H9 (cell line): ENCODE measurements at regions not wholly inside any gene's neighbourhood (a gene's known extent, or its start where the extent isn't known, plus 50 kb on each side); places are given as distances from the start of the nearest gene placed in this dataset.

Experiments
- DNase-seq: peaks from one replicate; pipeline ENCODE4 v3.0.0-alpha.2; 2017
- H2AFZ ChIP-seq: one replicate; pipeline ENCODE4 v1.6.1; 2013; ENCODE audit warnings: mild to moderate bottlenecking, low read length, control low read depth, moderate library complexity
- H2AK5ac ChIP-seq: 2 replicates; pipeline ENCODE4 v1.6.1; 2013; ENCODE audit warnings: low read length, control low read depth, mixed read lengths; ENCODE audit not compliant: insufficient read length
- H2BK120ac ChIP-seq: one replicate; pipeline ENCODE4 v1.6.1; 2013; ENCODE audit warnings: low read depth, mild to moderate bottlenecking, low read length, control low read depth, inconsistent platforms; ENCODE audit not compliant: poor library complexity, severe bottlenecking
- H2BK12ac ChIP-seq: 2 replicates; pipeline ENCODE4 v1.6.1; 2013; ENCODE audit warnings: low read length, control low read depth, mixed read lengths, low read depth; ENCODE audit not compliant: insufficient read length
- H2BK15ac ChIP-seq: 2 replicates; pipeline ENCODE4 v1.6.1; 2013; ENCODE audit warnings: low read depth, low read length, control low read depth
- H2BK20ac ChIP-seq: one replicate; pipeline ENCODE4 v1.6.1; 2013; ENCODE audit warnings: low read depth, mild to moderate bottlenecking, low read length, control low read depth, inconsistent platforms; ENCODE audit not compliant: poor library complexity, severe bottlenecking
- H2BK5ac ChIP-seq: 2 replicates; pipeline ENCODE4 v1.6.1; 2013; ENCODE audit warnings: low read length, control low read depth, mixed read lengths; ENCODE audit not compliant: insufficient read length
- H3K14ac ChIP-seq: 2 replicates; pipeline ENCODE4 v1.6.1; 2013; ENCODE audit warnings: low read length, control low read depth; ENCODE audit not compliant: insufficient read depth
- H3K18ac ChIP-seq: 2 replicates; pipeline ENCODE4 v1.6.1; 2013; ENCODE audit warnings: low read depth, mild to moderate bottlenecking, mixed read lengths, low read length, control low read depth; ENCODE audit not compliant: insufficient read length
- H3K23ac ChIP-seq: 2 replicates; pipeline ENCODE4 v1.6.1; 2013; ENCODE audit warnings: low read length, control low read depth, mixed read lengths, low read depth; ENCODE audit not compliant: insufficient read length
- H3K23me2 ChIP-seq: 2 replicates; pipeline ENCODE4 v1.6.1; 2013; ENCODE audit warnings: low read depth, mild to moderate bottlenecking, mixed read lengths, low read length, control low read depth; ENCODE audit not compliant: insufficient read length, poor library complexity, severe bottlenecking
- H3K27ac ChIP-seq: 2 replicates; pipeline ENCODE4 v1.5.1; 2013; ENCODE audit warnings: low read length, control low read depth, mixed read lengths, low read depth; ENCODE audit not compliant: insufficient read length
- H3K27me3 ChIP-seq: 2 replicates; pipeline ENCODE4 v1.6.1; 2013; ENCODE audit warnings: low read length, control low read depth, inconsistent platforms; ENCODE audit not compliant: insufficient read depth
- H3K4ac ChIP-seq: 2 replicates; pipeline ENCODE4 v1.6.1; 2013; ENCODE audit warnings: low read depth, mild to moderate bottlenecking, control low read depth, inconsistent platforms, low read length, moderate library complexity
- H3K4me1 ChIP-seq: 2 replicates; pipeline ENCODE4 v1.6.1; 2013; ENCODE audit warnings: low read length, control low read depth, inconsistent platforms; ENCODE audit not compliant: insufficient read depth
- H3K4me2 ChIP-seq: 2 replicates; pipeline ENCODE4 v1.6.1; 2013; ENCODE audit warnings: low read length, control low read depth, mixed read lengths; ENCODE audit not compliant: insufficient read length, insufficient read depth
- H3K56ac ChIP-seq: 2 replicates; pipeline ENCODE4 v1.6.1; 2013; ENCODE audit warnings: low read depth, mild to moderate bottlenecking, mixed read lengths, low read length, control low read depth; ENCODE audit not compliant: insufficient read length
- H3K79me1 ChIP-seq: 2 replicates; pipeline ENCODE4 v1.6.1; 2013; ENCODE audit warnings: low read depth, mild to moderate bottlenecking, moderate library complexity, low read length, control low read depth, inconsistent platforms; ENCODE audit not compliant: insufficient read depth, poor library complexity, severe bottlenecking
- H3K79me2 ChIP-seq: 2 replicates; pipeline ENCODE4 v1.6.1; 2013; ENCODE audit warnings: low read length, control low read depth, inconsistent platforms; ENCODE audit not compliant: insufficient read depth
- H3K9ac ChIP-seq: 2 replicates; pipeline ENCODE4 v1.6.1; 2013; ENCODE audit warnings: low read length, control low read depth, mixed read lengths; ENCODE audit not compliant: insufficient read length; ENCODE audit errors: extremely low read depth
- H3K9me3 ChIP-seq: one replicate; pipeline ENCODE4 v1.6.1; 2013; ENCODE audit warnings: low read depth, low read length, inconsistent platforms; ENCODE audit not compliant: control insufficient read depth
- H3T11ph ChIP-seq: one replicate; pipeline ENCODE4 v1.6.1; 2013; ENCODE audit warnings: mild to moderate bottlenecking, low read length, control low read depth, inconsistent platforms
- H4K20me1 ChIP-seq: one replicate; pipeline ENCODE4 v1.6.1; 2013; ENCODE audit not compliant: control insufficient read depth, insufficient read length, insufficient read depth
- H4K5ac ChIP-seq: 2 replicates; pipeline ENCODE4 v1.6.1; 2013; ENCODE audit warnings: low read depth, mild to moderate bottlenecking, mixed read lengths, low read length, control low read depth; ENCODE audit not compliant: insufficient read length
- H4K8ac ChIP-seq: replicated peaks from 2 replicates; pipeline ENCODE4 v1.6.1; 2013; ENCODE audit warnings: low read length, control low read depth, mixed read lengths, low read depth; ENCODE audit not compliant: insufficient read length
- H4K91ac ChIP-seq: 2 replicates; pipeline ENCODE4 v1.6.1; 2013; ENCODE audit warnings: low read depth, mild to moderate bottlenecking, moderate library complexity, mixed read lengths, low read length, control low read depth; ENCODE audit not compliant: insufficient read length
- H3K27ac Mint-ChIP-seq, 3 experiments: 2 replicates in 2 of 3; 3 replicates in 1 of 3; pipeline ENCODE4 v1.8.0; 2020 to 2021; ENCODE audit warnings: mixed read lengths in 3 of 3, mild to moderate bottlenecking in 1 of 3, moderate library complexity in 1 of 3
- H3K27me3 Mint-ChIP-seq: 2 replicates; pipeline ENCODE4 v1.8.0; 2021; ENCODE audit warnings: low read depth, mild to moderate bottlenecking, moderate library complexity, mixed read lengths
- H3K36me3 Mint-ChIP-seq, 3 experiments: 2 replicates in 2 of 3; 3 replicates in 1 of 3; pipeline ENCODE4 v1.8.0; 2020 to 2021; ENCODE audit warnings: low read depth in 3 of 3, mixed read lengths in 3 of 3; ENCODE audit not compliant: insufficient read depth in 1 of 3
- H3K4me1 Mint-ChIP-seq, 2 experiments: 2 replicates each; pipeline ENCODE4 v1.8.0; 2020; ENCODE audit warnings: mixed read lengths in 2 of 2
- H3K4me3 Mint-ChIP-seq, 2 experiments: 2 replicates in 1 of 2; 3 replicates in 1 of 2; pipeline ENCODE4 v1.8.0; 2020 to 2021; ENCODE audit warnings: mild to moderate bottlenecking in 2 of 2, mixed read lengths in 2 of 2, moderate library complexity in 1 of 2
- H3K9me3 Mint-ChIP-seq, 2 experiments: 2 replicates in 1 of 2; 3 replicates in 1 of 2; pipeline ENCODE4 v1.8.0; 2020; ENCODE audit warnings: mild to moderate bottlenecking in 2 of 2, mixed read lengths in 2 of 2, moderate library complexity in 1 of 2
- WGBS: extraction: QIAGEN DNeasy Blood & Tissue Kit; methylation state at CpG from one replicate; pipeline ENCODE4 v1.1.7; 2013; ENCODE audit warnings: missing lambda C conversion rate, low lambda C conversion rate, mixed read lengths; ENCODE audit not compliant: insufficient read length; ENCODE audit errors: extremely low coverage; 5-methylcytosine and 5-hydroxymethylcytosine counted together
- TF ChIP-seq, protein P1 (sequence below): fragments of 200-600 bp; sonication (generic); conservative IDR thresholded peaks from 3 replicates; pipeline ENCODE4 v1.8.0; 2021; ENCODE audit warnings: antibody characterized with exemption, mild to moderate bottlenecking

DNA sequence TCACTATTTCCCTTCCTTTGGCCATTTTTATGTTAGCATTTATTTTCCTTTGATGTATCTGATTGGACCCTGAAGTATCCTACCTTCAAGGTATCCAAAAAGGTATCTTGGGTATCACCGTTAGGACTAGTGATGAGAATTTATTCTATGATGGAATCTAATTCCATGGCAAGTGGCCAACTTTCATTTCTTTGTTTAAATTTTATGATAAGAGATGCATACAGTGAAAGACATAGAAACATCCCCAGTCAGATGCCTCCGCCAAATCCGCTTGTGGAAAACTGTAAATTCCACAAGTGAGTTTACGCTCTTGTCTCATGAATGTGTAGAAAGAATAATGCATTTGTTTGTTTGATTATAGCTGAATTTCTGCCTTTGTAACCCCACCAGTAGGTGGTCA, 153.7 kb upstream of the NR2F2 start:
- no CpG with 5 or more reads among the region's 4 CpGs for WGBS
- no peak overlapping the region for H3K4ac ChIP-seq
- no peak overlapping the region for H3K4me2 ChIP-seq
- no peak overlapping the region for H3T11ph ChIP-seq
- H3K14ac ChIP-seq = no peak overlapping the region
- H2AFZ ChIP-seq = no peak overlapping the region
- H3K79me1 ChIP-seq = no peaks in the 10 kb centered on the region
- H3K27ac Mint-ChIP-seq = no peak overlapping the region
- peaks cover 3% of the 10 kb centered on the region; the same call in 1 of the 2 replicates for H3K4me1 ChIP-seq
- no peak overlapping the region for H4K8ac ChIP-seq
- H3K23ac ChIP-seq = no peak overlapping the region
- H4K5ac ChIP-seq = no peak overlapping the region
- no peak for DNase-seq
- no peak overlapping the region for H3K56ac ChIP-seq
- H2BK20ac ChIP-seq = no peak overlapping the region
- no peaks in the 10 kb centered on the region for H3K23me2 ChIP-seq
- H3K27me3 ChIP-seq = no peaks in the 10 kb centered on the region
- no peak overlapping the region for H3K18ac ChIP-seq
- no peak overlapping the region for H4K91ac ChIP-seq
- peaks cover 19 to 28% of the 10 kb centered on the region in 2 experiments for H3K4me1 Mint-ChIP-seq
- H2BK5ac ChIP-seq = no peak overlapping the region
- H3K9ac ChIP-seq = no peak overlapping the region
- no peak overlapping the region for H3K4me3 Mint-ChIP-seq
- H3K9me3 ChIP-seq = no peaks in the 10 kb centered on the region
- H4K20me1 ChIP-seq = no peaks in the 10 kb centered on the region
- TF ChIP-seq, protein P1, sequence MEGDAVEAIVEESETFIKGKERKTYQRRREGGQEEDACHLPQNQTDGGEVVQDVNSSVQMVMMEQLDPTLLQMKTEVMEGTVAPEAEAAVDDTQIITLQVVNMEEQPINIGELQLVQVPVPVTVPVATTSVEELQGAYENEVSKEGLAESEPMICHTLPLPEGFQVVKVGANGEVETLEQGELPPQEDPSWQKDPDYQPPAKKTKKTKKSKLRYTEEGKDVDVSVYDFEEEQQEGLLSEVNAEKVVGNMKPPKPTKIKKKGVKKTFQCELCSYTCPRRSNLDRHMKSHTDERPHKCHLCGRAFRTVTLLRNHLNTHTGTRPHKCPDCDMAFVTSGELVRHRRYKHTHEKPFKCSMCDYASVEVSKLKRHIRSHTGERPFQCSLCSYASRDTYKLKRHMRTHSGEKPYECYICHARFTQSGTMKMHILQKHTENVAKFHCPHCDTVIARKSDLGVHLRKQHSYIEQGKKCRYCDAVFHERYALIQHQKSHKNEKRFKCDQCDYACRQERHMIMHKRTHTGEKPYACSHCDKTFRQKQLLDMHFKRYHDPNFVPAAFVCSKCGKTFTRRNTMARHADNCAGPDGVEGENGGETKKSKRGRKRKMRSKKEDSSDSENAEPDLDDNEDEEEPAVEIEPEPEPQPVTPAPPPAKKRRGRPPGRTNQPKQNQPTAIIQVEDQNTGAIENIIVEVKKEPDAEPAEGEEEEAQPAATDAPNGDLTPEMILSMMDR = no peak
- H3K9me3 Mint-ChIP-seq = no peaks in the 10 kb centered on the region
- no peak overlapping the region for H2BK15ac ChIP-seq
- no peak overlapping the region for H2BK12ac ChIP-seq
- H3K27ac ChIP-seq = no peak overlapping the region
- no peak overlapping the region for H2AK5ac ChIP-seq
- no peaks in the 10 kb centered on the region for H3K36me3 Mint-ChIP-seq
- peaks cover 6% of the 10 kb centered on the region for H3K27me3 Mint-ChIP-seq
- no peak overlapping the region for H2BK120ac ChIP-seq
- no peaks in the 10 kb centered on the region for H3K79me2 ChIP-seq
